ENCODE measurements at regions not wholly inside any gene's neighbourhood (a gene's known extent, or its start where the extent isn't known, plus 50 kb on each side); places are given as distances from the start of the nearest gene placed in this dataset.

DNA sequence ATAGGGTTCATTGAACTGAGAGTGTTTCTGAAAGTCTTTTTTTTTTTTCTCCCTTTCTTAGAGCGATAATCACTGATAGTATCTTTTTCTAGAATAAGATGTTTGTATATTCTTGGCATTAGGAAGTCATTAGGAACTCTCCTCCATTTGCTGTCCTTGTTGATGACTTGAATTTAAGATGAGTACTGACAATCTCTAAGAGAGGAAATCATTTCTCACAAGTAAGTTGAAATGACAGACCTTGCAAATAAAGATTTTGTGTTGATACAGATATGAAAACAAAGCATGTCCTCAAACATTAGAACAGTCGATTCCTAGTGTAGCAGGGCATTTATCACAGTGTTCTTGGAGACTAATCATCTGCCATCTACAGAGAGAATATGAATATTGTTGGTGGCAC lies 458.4 kb upstream of the SYT1 start:
- TF ChIP-seq, protein P1, sequence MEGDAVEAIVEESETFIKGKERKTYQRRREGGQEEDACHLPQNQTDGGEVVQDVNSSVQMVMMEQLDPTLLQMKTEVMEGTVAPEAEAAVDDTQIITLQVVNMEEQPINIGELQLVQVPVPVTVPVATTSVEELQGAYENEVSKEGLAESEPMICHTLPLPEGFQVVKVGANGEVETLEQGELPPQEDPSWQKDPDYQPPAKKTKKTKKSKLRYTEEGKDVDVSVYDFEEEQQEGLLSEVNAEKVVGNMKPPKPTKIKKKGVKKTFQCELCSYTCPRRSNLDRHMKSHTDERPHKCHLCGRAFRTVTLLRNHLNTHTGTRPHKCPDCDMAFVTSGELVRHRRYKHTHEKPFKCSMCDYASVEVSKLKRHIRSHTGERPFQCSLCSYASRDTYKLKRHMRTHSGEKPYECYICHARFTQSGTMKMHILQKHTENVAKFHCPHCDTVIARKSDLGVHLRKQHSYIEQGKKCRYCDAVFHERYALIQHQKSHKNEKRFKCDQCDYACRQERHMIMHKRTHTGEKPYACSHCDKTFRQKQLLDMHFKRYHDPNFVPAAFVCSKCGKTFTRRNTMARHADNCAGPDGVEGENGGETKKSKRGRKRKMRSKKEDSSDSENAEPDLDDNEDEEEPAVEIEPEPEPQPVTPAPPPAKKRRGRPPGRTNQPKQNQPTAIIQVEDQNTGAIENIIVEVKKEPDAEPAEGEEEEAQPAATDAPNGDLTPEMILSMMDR (conservative IDR thresholded peaks at IDR 0.05; ENCODE audit: control insufficient read depth, insufficient read depth, low read depth, low read length): no peak
- H3K4me3 ChIP-seq (ENCODE audit: control insufficient read depth, low read depth, low read length): no peak overlapping the region
- no peak for DNase-seq (ENCODE audit: low read depth)

DNA sequence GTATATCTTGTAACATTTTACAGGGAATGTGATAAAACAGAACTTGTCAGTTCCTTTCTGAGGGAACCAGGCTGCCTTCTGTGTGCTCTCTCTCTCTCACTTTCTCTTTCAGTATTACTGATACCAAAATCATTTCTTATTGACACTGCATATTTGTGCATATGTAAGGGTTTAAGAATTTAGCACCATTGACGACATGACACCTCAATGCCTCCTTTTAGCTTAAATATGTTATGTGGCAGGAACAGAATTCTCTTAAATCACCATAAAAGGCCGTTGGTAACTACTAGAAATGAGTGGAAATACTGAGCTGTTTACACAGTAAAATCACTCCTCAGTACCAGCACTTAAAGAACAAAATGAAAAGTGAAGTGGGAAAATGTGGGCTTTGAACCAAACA lies 457.7 kb upstream of the SYT1 start:
- no peak overlapping the region for H3K4me3 ChIP-seq (ENCODE audit: control insufficient read depth, low read depth, low read length)
- TF ChIP-seq, protein P1 (conservative IDR thresholded peaks at IDR 0.05; ENCODE audit: control insufficient read depth, insufficient read depth, low read depth, low read length): no peak
- DNase-seq (ENCODE audit: low read depth): peak; percentile 4

DNA sequence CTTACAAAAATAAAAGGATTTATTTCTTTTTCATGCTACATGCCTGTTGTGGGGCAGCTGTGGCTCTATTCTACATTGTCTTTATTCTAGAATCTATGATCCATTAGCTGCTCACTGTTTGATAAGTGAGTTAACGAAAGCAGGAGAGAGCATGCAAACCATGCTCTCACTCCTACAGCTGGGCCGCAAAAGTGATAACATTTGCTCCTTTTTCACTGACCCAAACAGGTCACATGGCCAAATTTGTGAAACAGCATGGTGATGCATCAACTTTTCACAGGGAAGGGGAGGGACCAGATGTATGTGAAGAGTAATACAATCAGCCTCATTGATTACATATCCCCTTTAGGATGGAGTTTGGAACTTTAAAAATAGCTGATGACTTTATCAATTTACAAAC lies 456.9 kb upstream of the SYT1 start:
- H3K4me3 ChIP-seq (ENCODE audit: control insufficient read depth, low read depth, low read length): no peak overlapping the region
- TF ChIP-seq, protein P1 (conservative IDR thresholded peaks at IDR 0.05; ENCODE audit: control insufficient read depth, insufficient read depth, low read depth, low read length): no peak
- peak; percentile 15 for DNase-seq (ENCODE audit: low read depth)

DNA sequence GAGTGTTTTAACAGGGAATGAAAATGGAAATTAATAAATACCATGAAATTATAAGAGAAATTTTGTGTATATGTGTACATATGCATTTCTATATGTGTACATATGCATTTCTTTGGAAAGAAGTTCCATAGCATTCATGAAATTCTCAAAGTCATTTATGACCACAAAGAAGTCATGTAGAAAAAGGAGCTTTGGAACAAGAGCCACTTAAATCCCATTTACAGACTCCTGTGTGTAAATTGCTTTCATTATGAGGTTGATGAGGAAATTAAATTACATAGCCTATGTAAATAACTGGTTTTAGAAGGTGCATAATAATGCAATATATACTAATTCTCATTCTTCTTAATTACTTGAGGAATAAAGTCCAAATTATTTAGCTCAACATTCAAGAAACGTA lies 450.5 kb upstream of the SYT1 start:
- no peak overlapping the region for H3K4me3 ChIP-seq (ENCODE audit: control insufficient read depth, low read depth, low read length)
- DNase-seq (ENCODE audit: low read depth): no peak
- TF ChIP-seq, protein P1 (conservative IDR thresholded peaks at IDR 0.05; ENCODE audit: control insufficient read depth, insufficient read depth, low read depth, low read length): no peak

DNA sequence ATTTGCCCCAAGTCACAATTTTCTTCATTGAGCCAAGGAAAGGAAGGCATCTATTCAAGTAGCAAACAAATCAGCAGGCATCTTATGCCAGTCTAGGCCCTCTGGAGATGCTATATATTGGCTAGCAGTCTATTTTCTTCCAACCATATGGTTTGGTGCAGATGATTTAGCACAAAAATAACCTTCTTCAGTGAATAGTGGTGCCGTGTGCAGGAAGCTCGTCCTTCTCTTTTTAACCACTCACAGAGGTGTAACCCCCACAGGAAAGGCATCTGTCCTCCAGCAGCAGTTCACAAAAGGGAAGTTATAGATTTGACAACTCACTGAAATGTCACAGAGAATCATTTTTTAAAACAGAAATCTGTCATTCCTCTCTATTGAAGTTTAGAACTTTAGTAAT lies 445.7 kb upstream of the SYT1 start:
- no peak overlapping the region for H3K4me3 ChIP-seq (ENCODE audit: control insufficient read depth, low read depth, low read length)
- TF ChIP-seq, protein P1 (conservative IDR thresholded peaks at IDR 0.05; ENCODE audit: control insufficient read depth, insufficient read depth, low read depth, low read length): no peak
- no peak for DNase-seq (ENCODE audit: low read depth)

DNA sequence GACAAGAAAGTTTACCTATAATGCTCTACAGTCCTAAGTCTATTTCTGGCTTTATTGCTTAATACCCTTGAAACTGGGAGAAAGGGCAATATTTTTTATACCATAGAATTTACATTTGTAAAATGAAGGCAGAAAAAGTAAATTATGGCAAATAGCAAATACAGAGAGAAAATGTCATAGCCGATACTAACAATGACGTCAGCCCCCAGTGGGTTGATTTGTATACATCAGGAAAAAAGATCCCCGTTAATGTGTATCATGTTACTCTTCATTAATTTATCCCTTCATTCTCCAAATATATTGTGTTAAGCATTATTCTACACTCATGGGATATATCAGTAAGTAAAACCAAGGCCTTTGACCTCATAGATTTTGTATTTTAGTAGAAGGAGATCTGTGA lies 445.1 kb upstream of the SYT1 start:
- DNase-seq (ENCODE audit: low read depth): no peak
- TF ChIP-seq, protein P1 (conservative IDR thresholded peaks at IDR 0.05; ENCODE audit: control insufficient read depth, insufficient read depth, low read depth, low read length): no peak

DNA sequence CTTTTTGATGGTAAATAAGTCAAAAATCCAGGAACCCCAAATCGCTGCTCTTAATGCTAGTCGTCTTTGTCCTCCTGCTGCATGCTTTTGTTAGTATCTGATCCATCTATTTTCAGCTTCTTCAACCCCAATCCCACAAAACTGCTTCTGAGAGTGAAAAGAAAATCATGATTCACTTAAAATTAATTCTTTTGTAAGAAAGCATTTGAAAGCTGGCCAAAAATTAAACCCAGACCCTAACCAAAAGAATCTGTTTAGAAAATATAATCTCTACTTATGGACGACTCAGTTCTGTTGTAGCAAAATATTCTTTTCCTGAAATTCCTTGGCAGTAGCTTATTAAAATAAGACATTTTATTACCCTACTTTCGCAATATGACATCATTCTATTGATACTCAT lies 443.6 kb upstream of the SYT1 start:
- no peak for DNase-seq (ENCODE audit: low read depth)
- no peak overlapping the region for H3K4me3 ChIP-seq (ENCODE audit: control insufficient read depth, low read depth, low read length)
- TF ChIP-seq, protein P1 (conservative IDR thresholded peaks at IDR 0.05; ENCODE audit: control insufficient read depth, insufficient read depth, low read depth, low read length): no peak

More for the DNA sequence above, 445.1 kb upstream of the SYT1 start:
- no peak overlapping the region for H3K4me3 ChIP-seq (ENCODE audit: control insufficient read depth, low read depth, low read length)
